ENCODE measurements at regions not wholly inside any gene's neighbourhood (a gene's known extent, or its start where the extent isn't known, plus 50 kb on each side); places are given as distances from the start of the nearest gene placed in this dataset.

DNA sequence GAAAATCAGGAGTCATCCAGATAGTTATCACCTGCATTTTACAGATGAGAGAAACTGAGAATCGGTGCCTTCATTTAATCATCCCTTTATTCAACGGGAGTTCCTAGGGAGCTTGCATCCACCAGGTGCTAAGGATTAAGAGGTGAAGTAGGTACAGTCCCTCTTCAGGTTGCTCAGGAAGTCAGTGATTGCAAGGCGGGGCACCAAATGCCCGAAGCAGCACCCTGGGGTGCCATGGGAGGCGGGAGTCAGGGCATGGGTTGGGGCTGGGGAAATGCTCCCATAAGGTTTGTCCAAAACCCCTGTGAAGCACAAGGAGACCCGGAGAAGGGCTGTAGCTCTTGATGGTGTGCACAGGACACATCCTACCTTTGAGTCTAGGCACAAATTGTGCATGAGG lies 98.8 kb upstream of the KLF4 start:
- no peaks in the 10 kb centered on the region for H3K79me2 ChIP-seq (ENCODE audit: control insufficient read depth, low read length)
- H3F3A ChIP-seq (ENCODE audit: control insufficient read depth, insufficient read depth): no peaks in the 10 kb centered on the region
- no peak overlapping the region for H3K27ac ChIP-seq (ENCODE audit: low read depth, low read length)
- H3K27me3 ChIP-seq (ENCODE audit: control insufficient read depth, low read length): no peaks in the 10 kb centered on the region
- H3K9me2 ChIP-seq (replicated peaks; ENCODE audit: control insufficient read depth, low read length): no peaks in the 10 kb centered on the region
- no peaks in the 10 kb centered on the region for H3K4me1 ChIP-seq (ENCODE audit: control insufficient read depth, low read length)
- H4K20me1 ChIP-seq (ENCODE audit: control insufficient read depth, insufficient read depth, low read depth, low read length): no peaks in the 10 kb centered on the region
- H3K9me3 ChIP-seq (ENCODE audit: control insufficient read depth, insufficient read depth, low read length): no peaks in the 10 kb centered on the region
- no peak overlapping the region for H3K4me3 ChIP-seq (ENCODE audit: low read length)
- no peak overlapping the region for H3K4me2 ChIP-seq (ENCODE audit: low read length)
- TF ChIP-seq, protein P1, sequence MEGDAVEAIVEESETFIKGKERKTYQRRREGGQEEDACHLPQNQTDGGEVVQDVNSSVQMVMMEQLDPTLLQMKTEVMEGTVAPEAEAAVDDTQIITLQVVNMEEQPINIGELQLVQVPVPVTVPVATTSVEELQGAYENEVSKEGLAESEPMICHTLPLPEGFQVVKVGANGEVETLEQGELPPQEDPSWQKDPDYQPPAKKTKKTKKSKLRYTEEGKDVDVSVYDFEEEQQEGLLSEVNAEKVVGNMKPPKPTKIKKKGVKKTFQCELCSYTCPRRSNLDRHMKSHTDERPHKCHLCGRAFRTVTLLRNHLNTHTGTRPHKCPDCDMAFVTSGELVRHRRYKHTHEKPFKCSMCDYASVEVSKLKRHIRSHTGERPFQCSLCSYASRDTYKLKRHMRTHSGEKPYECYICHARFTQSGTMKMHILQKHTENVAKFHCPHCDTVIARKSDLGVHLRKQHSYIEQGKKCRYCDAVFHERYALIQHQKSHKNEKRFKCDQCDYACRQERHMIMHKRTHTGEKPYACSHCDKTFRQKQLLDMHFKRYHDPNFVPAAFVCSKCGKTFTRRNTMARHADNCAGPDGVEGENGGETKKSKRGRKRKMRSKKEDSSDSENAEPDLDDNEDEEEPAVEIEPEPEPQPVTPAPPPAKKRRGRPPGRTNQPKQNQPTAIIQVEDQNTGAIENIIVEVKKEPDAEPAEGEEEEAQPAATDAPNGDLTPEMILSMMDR (IDR thresholded peaks at IDR 0.05; ENCODE audit: low read depth, low read length, poor library complexity, severe bottlenecking): no peak
- no peak for TF ChIP-seq EZH2phosphoT487 (IDR thresholded peaks at IDR 0.05; ENCODE audit: borderline replicate concordance, low read length)
- no peaks in the 10 kb centered on the region for H3K36me3 ChIP-seq (ENCODE audit: control insufficient read depth, low read length)

DNA sequence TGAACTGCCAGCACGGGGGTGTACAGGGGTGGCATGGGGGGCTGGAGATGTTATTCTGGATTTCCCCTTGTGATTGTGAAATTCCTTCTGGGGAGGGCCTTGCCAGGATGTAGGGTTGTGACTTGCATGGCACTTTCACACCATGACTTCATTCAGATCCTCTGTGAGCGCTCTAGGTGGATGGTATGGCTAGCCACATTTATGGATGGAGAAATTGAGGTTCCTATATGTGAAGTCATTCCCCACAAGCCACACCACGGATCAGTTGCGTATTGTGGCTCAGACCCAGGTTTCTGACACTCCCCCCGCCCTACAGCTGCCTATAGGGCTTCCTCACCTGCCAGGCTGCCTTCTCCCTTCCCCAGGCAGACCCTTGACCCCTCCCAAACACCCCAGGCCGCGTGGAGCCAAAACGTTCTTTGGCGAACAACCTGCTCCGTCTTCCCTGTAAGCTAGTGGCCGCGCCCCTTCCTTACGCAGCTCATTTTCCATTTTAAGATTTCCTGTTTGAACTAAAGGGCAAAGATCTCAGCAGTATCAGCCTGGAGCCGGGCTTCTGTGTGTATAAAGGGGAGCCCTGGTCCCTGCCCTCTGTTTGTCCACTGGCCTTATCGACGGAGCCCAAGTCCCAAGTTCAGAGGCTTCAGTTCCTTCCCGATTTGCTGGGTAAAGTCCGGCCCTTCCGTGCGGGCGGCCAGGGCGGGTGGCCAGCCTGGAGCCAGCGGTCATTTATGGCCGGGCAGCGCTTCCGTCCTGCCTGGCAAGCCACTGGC lies 97.8 kb upstream of the KLF4 start:
- Histone ChIP-seq H3F3A (ENCODE audit: control insufficient read depth, insufficient read depth) (no peaks in the 10 kb centered on the region), H3K36me3 (ENCODE audit: control insufficient read depth, low read length) (no peaks in the 10 kb centered on the region), H3K27me3 (ENCODE audit: control insufficient read depth, low read length) (no peaks in the 10 kb centered on the region), H3K4me1 (ENCODE audit: control insufficient read depth, low read length) (no peaks in the 10 kb centered on the region), H3K79me2 (ENCODE audit: control insufficient read depth, low read length) (no peaks in the 10 kb centered on the region), H3K4me2 (ENCODE audit: low read length) (no peak overlapping the region), H3K9me2 (replicated peaks; ENCODE audit: control insufficient read depth, low read length) (no peaks in the 10 kb centered on the region), H3K4me3 (ENCODE audit: low read length) (no peak overlapping the region), H3K27ac (ENCODE audit: low read depth, low read length) (no peak overlapping the region), H4K20me1 (ENCODE audit: control insufficient read depth, insufficient read depth, low read depth, low read length) (no peaks in the 10 kb centered on the region), H3K9me3 (ENCODE audit: control insufficient read depth, insufficient read depth, low read length) (no peaks in the 10 kb centered on the region)
- no peak for TF ChIP-seq EZH2phosphoT487 (IDR thresholded peaks at IDR 0.05; ENCODE audit: borderline replicate concordance, low read length)
- TF ChIP-seq, protein P1 (IDR thresholded peaks at IDR 0.05; ENCODE audit: low read depth, low read length, poor library complexity, severe bottlenecking): no peak

DNA sequence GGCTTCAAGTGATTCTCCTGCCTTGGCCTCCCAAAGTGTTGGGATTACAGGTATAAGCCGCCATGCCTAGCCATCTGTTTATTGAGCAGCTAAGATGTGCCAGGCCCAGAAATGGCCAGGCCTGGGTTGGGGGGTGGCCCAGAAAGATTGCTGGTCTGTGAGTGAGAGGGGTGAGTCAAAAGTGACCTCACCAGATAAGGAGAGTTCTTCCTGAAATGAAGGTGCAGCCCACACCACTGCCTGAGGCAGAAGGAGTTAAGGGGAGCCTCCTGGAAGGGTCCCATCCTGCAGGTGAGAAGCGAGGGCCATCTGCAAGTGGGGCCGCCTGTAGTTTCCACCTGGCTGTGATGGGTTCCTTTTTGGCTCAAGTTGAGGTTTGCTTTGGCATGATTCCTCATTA lies 96.9 kb upstream of the KLF4 start:
- Histone ChIP-seq H3K4me1 (ENCODE audit: control insufficient read depth, low read length) (no peaks in the 10 kb centered on the region), H3K27me3 (ENCODE audit: control insufficient read depth, low read length) (no peaks in the 10 kb centered on the region), H3K79me2 (ENCODE audit: control insufficient read depth, low read length) (no peaks in the 10 kb centered on the region), H4K20me1 (ENCODE audit: control insufficient read depth, insufficient read depth, low read depth, low read length) (no peaks in the 10 kb centered on the region), H3K4me2 (ENCODE audit: low read length) (no peak overlapping the region), H3K36me3 (ENCODE audit: control insufficient read depth, low read length) (no peaks in the 10 kb centered on the region), H3K9me2 (replicated peaks; ENCODE audit: control insufficient read depth, low read length) (no peaks in the 10 kb centered on the region), H3F3A (ENCODE audit: control insufficient read depth, insufficient read depth) (no peaks in the 10 kb centered on the region), H3K27ac (ENCODE audit: low read depth, low read length) (no peak overlapping the region), H3K4me3 (ENCODE audit: low read length) (no peak overlapping the region), H3K9me3 (ENCODE audit: control insufficient read depth, insufficient read depth, low read length) (no peaks in the 10 kb centered on the region)
- TF ChIP-seq EZH2phosphoT487 (IDR thresholded peaks at IDR 0.05; ENCODE audit: borderline replicate concordance, low read length): no peak
- TF ChIP-seq, protein P1 (IDR thresholded peaks at IDR 0.05; ENCODE audit: low read depth, low read length, poor library complexity, severe bottlenecking): no peak
